Activated CD4-positive, CD25-positive, alpha-beta regulatory T cell (primary cell): ENCODE measurements at regions not wholly inside any gene's neighbourhood (a gene's known extent, or its start where the extent isn't known, plus 50 kb on each side); places are given as distances from the start of the nearest gene placed in this dataset.

Source experiments
- DNase-seq, 4 experiments: peaks; one replicate each; lab custom pipeline; 2025; lab: John Stamatoyannopoulos, UW

DNA sequence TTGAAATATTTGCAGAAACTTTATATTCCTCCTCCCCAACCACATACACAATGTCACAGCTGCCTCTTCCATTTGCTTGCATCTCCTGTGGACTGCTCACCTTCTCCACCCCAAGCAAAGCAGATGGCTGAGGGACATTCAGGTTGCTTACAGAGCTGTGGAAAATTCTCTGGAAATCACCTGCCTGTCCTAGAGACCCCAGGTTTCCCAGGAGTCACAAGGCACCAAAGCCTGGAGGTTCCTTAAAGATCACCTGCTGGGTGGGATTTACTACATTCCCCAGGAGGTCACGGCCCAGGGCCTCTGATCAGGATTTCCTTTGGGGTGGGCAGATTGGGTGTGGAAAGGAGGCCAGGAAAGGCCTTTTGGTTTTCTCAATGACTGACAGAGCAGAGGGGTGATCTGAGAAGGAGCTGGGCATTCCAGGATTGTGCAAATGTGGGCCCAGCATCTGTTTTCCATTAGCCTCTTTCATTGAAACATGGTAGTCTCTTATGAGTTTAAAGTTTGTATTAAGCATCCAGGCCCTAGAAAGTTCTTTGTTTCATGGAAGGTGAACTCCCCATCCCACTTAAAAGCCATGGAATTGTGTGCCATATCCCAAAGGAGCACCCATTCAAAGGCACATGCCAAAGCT is 410.7 kb upstream of the TNP1 start:
- no peak for DNase-seq

DNA sequence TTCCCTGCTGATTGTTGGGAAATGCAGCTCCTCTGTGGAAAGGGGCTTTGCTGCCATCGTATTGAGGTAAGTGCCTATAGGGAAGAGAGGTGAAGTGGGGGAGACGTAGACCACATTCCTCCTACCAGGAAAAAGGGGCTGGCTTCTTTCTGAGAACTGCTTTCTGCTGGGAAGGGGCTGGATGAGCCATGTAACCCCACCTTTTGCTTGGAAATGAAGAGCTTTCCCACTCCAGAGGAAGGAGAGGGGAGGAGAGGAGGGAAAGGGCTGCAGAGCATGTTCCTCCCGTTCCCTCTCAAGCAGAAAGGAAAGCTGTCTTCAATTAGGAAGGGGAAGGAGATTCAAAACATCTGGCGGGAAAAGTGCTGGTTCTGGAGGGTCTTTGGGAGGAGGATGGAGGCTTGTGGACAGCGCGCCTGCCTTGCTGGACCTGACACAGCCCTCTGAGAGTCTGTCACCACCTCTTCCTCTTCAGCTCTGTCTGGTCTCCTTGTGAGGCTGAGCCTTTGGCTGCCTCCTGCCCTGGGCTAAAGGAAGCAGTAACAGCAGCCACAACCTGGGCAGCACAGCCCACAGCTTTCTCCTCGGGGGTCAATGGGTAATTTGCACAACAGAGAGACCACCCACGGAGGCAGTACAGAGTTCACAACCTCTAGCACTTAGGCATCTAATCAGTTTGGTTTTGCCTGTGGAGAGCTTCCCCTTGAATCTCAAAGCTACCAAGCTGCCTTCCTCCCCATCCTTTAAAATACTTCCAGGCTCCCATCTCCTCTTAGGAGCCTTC is 410.0 kb upstream of the TNP1 start:
- no peak for DNase-seq

DNA sequence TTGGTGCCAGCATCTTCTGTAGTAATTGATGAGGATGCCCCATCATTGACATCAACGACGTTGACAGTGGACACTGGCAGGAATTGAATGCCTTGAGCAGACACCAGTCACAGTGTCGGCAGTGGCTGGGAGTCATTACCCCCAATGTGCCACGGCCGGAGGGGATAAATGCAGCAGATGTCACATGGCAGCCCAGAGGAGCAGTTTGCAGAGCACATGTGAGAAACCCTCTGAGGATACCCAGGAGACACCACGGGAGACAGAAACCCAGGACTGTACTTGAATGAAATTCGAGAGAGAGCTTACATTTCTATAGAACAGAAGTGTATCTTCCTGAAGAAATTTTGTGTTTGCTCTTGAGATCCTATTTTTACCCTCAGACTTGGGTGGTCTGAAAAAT is 409.1 kb upstream of the TNP1 start:
- no peak for DNase-seq

DNA sequence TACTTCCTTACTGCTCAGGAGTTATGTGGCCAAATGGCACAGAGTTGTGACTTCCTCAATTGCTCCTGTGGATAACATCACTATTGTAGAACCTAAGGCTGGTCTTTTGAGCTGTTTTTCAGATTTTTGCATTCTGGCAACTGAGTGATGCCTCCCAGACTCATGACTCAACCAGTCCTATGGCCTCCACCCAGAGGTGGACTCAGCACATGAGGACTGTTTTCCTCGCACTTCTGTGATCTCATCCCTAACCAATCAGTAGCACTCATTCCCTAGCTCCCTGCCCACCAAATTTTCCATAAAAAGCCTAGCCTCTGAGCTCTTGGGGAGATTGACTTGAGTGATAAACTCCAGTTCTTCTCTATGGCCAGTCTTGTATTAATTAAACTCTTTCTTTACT is 407.9 kb upstream of the TNP1 start:
- no peak for DNase-seq

DNA sequence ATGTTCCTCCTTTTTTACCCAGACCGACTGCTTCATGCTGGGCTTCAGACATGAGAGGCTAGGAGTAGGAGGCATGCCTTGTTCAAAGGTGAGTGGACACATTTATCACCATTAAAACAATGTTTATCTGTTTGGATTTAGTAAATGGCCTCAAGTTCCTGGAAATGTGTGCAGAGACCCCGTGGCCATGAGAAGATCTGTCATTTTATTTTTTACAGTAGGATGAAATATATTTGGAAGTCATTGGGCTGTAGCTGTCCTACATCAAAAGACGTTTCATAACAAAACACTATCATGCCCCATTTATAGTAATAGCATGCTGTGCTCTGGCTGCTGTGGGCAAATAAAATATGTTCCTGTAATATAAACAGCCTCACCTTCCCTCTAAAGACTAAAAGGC is 403.9 kb upstream of the TNP1 start:
- DNase-seq, result no peak

DNA sequence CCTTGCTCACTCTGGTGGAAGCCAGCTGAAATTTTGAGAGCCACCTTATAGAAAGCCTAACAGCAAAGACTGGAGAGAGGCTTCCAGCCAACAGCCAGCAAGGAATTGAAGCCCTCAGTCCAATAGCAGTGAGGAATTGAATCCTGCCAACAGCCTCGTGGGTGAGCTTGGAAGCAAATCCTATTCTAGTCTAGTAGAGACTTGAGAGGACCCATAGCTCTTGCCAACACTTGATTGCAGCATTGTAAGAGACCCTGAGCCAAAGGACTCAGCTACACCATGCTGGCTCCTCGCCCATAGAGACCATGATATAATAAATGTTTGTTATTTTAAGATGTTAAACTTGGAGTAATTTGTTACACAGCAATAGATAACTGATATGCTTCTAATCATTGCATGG is 403.0 kb upstream of the TNP1 start:
- DNase-seq, result no peak

DNA sequence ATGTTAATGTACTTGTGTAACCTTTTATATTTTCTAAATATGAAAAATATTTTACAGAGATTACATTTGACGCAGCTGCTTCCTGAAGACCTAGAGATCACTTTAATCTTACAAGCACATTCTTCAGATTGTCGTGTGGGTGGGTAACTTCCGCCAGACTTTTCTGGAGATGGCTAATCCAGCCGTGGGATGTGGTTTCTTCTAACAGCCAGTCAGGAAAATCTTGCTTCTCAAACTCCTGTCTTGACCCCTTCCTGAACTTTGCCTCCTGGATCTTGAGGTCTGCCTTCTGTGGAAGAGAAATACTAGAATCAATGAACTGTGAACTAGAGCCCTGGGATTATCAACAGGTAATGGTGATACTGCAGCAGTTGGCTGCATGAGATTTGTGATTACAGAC is 401.6 kb upstream of the TNP1 start:
- DNase-seq, result no peak

DNA sequence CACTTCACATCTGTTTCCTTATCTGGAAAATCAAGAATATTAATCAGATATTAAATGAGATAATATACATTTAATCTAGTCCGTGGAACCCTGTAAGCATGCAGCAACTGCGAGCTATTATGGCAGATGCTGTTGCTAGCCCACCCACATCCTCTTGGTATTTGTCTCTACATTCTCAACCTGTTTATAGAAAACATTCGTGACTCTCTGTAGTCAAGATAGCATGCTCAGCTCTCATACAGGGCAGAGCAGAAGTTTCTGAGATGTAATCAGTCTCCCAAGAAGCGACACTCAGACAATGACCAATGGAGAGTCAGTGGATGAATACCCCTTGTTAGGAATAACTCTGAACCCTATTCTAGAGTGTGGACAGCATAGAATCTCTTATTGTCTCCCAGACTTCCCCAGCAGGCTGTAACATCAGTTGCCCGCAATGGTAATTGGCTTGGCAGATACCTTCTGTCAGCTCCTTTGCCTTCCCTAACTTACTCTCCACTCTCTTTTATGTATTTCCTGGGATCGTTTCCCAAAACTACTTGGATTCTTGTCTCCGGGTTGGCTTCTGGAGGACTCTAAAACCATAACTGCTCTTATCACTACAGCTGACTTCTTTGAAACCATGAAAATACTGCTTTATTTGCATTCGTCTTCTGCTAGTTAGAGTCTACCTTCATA is 400.7 kb upstream of the TNP1 start:
- no peak for DNase-seq

DNA sequence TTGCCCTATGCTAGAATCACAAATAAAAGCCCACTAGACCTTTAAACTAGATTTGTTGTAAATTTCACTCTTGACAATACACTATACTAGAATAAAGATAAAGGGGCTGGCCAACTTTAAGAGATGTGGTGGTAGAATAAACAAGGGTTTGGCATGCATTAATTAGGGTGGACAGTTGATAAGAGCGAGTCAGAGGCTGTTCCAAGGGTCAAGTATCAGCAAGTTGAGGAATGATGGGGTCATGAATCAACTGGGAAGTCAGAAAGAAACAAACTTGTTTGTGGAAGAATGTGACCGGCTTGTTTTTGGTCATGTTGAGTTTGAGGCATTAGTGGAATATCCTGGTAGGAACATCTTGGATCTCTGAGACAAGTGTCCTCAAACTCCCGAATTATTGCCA is 398.3 kb upstream of the TNP1 start:
- no peak for DNase-seq

DNA sequence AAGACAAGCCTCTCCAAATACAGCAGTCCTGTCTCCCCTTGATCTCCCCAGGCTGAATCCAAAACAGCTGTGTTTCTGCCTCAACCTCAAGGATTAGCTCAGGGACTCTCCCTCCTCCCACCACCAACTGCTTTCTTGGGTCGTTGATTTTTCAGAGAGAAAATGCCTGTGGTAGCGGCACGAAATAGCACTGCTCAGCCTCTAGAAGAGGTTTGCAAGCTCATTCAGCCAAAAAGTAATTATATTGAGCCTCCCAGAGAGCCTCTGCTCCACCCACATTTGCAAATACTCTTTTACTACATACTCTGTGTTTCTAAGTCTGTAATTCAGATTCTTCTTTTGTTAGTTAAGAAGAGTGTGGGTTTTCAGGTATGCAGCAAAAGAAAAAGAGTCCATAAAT is 396.4 kb upstream of the TNP1 start:
- DNase-seq, result no peak

DNA sequence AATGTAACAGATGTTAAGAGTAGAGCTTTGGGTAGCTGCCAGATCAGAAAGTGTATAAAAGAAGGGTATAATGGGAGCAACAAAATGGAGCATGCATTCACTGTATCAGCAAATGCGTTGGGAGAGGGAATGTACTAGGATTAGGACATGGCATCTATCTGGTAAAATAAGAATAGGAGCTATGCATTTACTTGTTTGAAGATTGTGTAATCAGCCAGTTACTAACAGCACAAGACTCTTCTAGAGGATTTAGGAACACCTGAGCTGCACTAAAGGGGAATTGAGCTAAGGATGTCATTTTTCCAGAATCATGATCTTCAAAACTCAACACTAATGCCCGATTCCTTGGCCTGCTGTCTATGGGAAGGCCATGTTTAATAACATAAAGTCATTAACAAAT is 394.2 kb upstream of the TNP1 start:
- no peak for DNase-seq

DNA sequence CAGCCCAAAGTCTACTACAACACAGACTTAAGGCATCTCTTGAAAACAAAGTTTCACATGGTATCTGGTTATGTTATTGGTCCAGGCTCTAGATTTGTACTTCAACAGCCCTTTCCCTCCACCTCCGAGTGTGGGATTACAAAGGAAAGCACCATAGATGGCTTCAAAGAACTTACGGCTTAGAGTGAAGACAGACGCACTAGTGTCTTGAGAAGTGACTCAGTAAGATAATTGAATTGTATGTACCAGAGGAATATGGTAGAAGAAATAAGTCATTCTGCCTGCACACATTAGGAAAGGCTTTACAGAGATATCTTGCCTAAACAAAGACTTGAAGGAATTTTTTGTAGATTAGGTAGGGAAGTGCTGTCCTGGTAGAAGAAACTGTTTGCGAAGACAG is 392.3 kb upstream of the TNP1 start:
- no peak for DNase-seq

DNA sequence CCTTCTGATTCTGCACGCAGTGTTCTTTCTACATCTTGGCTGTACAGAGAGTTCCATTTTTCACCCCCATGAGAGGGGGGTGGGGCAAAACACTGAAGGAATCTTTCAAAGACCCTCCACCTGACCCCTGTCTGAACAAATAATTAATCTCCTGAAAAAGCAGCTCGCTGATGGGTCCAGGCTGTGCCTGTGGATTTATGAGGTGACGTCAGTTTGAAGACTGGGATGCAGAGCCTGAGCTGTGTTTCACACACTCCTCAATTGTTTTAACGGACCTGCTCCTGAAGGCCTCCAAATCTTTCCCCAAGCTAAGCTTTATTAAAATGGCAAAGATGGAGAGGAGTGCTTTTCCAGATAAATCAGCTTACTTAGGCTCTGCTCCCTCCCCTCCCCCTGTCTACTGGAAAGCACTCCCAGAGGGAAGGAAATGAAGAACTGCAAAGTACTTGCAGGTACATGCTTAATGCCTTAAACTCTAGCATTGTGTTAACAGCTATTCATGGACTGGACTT is 390.2 kb upstream of the TNP1 start:
- DNase-seq, result no peak

DNA sequence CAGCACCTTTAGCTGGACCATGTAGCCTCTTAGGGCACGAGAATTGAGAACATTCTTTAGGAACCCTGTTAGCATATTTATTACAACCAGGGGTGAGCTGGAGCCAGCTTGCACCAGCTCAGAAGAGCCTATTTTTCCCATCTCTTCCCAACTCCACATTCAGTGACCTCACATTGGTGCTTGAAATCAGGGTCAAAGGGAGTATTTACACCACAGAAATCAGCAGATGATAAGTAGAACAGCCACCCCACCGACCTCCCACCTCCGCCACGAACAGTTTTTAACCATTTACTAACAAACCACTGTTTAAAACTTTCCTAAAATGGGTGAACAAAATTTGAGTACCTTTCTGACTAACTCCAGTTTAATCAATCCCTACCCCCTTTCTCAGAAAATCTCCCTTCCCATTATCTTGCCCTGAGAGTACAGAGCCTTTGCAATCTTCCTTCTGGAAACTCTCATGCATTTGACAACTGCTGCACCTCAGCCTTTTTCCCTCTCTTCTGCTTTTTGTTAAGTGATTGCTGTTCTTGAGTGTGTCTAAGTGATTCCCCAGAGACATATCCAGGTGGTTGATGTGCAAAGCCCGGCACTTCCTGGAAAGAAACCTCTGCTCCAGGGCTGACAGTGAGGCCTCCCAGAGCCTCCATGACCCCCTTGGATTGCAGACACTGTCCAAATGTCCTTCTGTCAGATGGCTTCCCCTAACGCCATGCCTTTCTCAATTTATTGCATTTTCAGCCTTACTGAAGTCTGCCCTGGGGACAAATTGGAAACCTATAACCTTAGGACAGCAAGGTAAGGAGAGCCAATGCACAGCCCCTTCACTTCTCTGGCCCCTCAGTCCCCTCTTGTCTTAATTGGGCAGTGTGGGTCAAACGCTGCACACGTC is 389.5 kb upstream of the TNP1 start:
- no peak for DNase-seq

DNA sequence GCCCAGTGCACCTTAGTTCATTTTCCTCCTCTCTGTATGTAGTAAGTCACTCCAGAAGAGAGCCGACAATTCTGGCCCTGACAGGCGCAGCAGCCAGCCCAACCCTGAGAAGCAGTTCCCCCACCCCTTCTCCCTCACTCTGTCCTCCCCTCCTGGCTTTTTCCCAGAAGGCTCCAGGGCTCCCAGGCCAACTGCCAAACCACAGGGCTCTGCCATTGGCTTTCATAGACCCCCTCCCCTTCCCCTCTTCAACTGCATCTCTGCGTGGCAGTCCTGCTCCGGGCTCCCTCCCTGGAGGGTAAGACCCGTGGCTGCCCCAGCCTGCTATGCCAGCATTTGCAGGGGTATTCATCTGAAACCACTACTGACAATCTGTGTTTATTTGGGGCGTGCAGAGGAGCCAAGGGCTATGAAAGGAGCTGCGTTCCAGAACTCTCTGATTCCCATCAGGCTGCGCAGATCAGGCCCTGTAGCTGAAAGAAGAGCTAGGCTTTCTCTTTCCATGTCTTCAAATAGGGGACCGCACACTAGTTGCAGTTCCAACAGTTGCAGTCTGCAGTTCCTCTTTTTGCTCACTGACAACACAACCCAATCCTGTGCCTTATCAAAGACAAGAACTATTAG is 388.6 kb upstream of the TNP1 start:
- no peak for DNase-seq

DNA sequence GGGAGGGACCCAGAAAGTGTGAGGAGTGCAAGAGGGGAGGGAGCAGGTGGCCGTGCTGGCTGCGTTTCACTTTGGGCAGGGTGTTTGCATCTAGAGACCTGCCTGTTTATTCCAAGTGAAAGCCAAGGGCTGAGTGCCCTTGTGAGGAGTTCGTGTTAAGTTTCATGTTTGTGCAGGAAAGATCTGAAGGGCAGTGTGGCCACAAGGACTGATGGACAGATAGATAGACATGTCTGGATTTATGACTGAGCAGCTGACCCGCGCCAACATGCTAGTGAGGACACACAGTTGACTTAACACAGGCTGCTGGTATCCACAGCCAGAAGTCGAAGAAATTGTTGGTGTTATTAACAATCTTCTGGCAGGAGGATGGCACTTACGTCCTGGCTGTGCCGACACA is 387.6 kb upstream of the TNP1 start:
- DNase-seq, result no peak

DNA sequence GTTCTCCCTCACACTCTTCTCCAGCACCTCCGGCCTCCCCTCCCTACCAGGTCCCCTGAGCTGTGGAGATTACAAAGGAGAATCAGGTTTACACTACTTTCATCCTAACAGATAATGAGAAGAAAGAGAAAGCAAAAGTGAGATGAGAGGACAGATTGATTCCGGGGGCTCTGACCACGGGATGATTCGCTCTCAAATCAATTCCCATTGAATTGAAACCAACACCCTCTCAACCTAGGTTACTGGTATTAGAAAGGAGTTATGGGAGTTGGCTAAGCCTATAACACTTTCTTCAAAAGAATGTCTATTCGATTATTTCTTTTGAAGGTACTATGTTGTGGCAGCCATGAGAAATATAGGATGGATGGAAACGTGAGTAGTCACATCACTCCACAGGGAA is 386.2 kb upstream of the TNP1 start:
- no peak for DNase-seq

DNA sequence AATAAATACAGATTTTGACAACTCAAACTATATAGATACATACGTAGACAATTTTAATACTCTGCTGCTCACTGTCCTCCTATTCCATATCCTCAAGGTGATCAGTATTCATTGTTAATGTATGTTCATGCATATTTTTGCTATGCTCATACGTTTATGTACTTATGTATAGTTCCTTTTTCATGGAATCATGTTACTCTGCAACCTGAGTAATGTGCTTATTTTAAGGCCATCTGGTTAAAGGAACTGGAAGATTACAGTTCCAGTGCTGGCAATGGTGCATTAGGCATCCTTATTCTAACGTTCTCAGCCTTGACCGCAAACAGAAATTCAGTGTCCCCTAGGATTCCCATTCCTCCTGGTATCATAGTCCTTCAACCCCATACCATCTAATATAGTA is 385.0 kb upstream of the TNP1 start:
- no peak for DNase-seq

DNA sequence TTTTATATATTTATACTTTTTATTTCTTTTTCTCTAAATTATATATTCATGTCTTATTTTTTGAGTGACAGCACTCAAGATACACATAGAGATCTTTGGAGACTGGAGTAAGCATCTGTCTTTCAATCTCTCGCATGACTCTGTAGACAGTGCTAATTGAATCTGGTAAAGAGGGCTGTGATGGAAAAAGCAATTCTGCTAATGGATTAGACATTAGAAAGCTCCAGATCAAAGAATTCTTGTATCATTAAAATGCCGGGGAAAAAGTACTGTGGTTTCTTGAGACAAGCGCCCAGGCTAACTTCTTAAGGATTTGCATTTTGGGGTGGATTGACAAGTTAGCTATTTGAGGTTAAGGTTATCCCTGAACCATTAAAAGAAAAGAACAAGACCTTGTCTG is 383.1 kb upstream of the TNP1 start:
- DNase-seq, result no peak

DNA sequence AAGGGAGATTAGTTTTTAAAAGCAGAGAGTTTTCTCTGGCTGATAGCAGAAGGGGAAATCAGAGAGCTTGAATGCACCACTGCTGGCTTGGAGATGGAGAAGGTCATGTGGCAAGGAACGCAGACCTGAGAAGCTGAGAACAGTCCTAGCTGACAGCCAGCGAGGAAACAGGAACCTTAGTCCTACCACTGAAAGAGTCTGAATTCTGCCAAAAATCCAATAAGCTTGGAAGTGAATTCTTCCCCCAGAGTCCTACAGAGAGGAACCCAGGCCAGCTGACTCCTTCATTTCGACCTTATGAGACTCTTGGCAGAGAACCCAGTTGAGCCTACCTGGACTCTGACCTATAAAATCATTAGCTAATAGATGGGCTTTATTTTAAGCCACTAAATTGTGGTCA is 371.9 kb upstream of the TNP1 start:
- no peak for DNase-seq

DNA sequence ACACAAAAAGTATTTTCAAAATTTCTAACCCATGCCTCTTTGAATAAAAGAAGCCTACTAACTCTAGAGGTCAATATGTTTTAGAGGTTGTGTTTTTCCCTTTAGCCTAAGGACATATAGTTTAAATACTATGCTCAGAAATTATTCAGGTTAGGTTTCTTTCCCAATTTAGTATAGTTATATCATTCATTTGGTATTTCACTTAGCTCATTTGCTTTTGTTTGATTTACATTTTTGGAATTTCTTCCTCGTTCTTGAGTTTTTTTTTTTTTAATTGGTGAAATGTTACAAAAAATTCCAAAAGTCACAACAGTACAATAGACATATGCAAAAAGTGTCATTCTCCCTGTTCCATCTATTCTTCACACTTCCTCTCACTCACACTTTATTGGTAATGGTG is 371.3 kb upstream of the TNP1 start:
- no peak for DNase-seq

DNA sequence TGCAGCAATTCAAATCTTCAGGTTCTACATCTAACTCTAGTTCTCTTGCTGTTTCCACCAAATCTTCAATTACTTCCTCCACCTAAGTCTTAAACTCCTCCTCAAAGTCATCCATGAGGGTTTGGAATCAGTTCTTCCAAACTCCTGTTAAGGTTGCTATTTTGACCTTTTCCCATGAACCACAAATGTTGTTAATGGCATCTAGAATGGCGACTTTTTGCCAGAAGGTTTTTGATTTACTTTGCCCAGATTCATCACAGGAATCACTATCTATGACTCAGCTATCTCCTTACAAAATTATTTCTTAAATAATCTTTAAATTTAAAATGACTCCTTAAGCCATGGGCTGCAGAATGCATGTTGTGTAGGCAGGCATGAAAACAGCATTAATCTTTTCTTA is 368.9 kb upstream of the TNP1 start:
- DNase-seq, result no peak
